ENCODE measurements at regions not wholly inside any gene's neighbourhood (a gene's known extent, or its start where the extent isn't known, plus 50 kb on each side); places are given as distances from the start of the nearest gene placed in this dataset.

DNA sequence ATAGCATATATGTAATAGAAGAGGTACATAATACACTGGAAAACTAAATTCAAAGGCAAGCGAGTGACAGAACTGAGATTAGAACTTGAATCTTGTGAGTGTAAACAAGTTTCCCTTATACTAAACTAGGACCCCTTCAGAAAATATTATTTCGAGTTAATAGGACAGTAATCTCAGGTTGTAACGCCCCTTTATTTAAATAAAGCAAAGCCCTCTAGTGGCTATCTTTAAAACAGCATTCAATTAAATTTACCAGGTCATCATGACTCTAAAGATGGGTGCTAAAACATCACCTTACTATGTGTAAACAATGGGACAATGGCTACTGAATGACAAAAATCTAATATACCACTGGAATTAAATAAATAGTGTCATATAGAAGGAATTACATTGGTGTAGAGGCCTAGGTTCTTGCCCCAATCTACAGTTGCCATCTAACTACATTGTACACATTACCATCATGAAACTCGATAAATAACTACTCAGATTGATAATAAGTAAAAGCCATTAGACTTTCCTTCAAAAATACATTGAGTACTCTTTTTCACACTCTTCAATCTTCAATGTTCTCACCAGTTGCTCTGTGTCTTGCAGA, 255.4 kb upstream of the IRAK1BP1 start:
- Histone ChIP-seq H3K4me1 (ENCODE audit: insufficient read depth, low read length) (no peaks in the 10 kb centered on the region), H3K9me3 (ENCODE audit: insufficient read depth, low read length, severe bottlenecking) (no peaks in the 10 kb centered on the region), H3K27me3 (ENCODE audit: insufficient read depth, low read length, poor library complexity) (no peaks in the 10 kb centered on the region), H4K20me1 (ENCODE audit: insufficient read depth, low read length) (no peaks in the 10 kb centered on the region), H3K4me2 (ENCODE audit: insufficient read depth, low read length) (no peak overlapping the region), H2AFZ (ENCODE audit: low read depth, low read length) (no peak overlapping the region), H3K36me3 (ENCODE audit: insufficient read depth, low read length) (no peaks in the 10 kb centered on the region), H3K9ac (ENCODE audit: low read depth, low read length) (no peak overlapping the region), H3K27ac (ENCODE audit: low read length) (no peak overlapping the region), H3K79me2 (ENCODE audit: insufficient read depth, low read length) (no peaks in the 10 kb centered on the region), H3K4me3 (ENCODE audit: low read depth in 1 of 2, low read length in 2 of 2) (no peak overlapping the region)
- no peak for ATAC-seq (ENCODE audit: insufficient read depth, low read depth)
- no peak for TF ChIP-seq EZH2 (IDR thresholded peaks at IDR 0.05; ENCODE audit: borderline replicate concordance, low read depth, low read length, severe bottlenecking)
- TF ChIP-seq, protein P1, sequence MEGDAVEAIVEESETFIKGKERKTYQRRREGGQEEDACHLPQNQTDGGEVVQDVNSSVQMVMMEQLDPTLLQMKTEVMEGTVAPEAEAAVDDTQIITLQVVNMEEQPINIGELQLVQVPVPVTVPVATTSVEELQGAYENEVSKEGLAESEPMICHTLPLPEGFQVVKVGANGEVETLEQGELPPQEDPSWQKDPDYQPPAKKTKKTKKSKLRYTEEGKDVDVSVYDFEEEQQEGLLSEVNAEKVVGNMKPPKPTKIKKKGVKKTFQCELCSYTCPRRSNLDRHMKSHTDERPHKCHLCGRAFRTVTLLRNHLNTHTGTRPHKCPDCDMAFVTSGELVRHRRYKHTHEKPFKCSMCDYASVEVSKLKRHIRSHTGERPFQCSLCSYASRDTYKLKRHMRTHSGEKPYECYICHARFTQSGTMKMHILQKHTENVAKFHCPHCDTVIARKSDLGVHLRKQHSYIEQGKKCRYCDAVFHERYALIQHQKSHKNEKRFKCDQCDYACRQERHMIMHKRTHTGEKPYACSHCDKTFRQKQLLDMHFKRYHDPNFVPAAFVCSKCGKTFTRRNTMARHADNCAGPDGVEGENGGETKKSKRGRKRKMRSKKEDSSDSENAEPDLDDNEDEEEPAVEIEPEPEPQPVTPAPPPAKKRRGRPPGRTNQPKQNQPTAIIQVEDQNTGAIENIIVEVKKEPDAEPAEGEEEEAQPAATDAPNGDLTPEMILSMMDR (IDR thresholded peaks at IDR 0.05; ENCODE audit: borderline replicate concordance, extremely low read depth, low read length, poor library complexity, severe bottlenecking), result peak; percentile 60
- no peak for DNase-seq

DNA sequence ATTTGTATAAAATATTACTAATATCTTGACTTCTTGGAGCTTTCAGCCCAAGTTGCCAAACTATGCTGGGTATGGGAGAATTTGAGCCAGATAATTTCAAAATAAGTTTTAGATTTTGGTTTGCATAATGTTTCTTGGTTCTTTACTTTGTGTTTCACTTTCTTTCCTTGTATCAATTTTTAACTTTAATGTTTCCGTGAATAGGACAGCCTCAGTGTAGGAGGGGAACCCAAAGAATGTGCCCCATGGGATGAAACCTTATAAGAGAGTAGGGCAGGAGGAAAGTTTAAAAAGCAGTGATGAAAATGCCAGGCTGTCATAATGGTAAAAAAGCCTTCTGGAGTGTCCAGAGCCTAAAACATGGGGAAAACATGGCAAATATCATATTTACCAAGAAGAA, 252.4 kb upstream of the IRAK1BP1 start:
- Histone ChIP-seq H3K9me3 (ENCODE audit: insufficient read depth, low read length, severe bottlenecking) (no peaks in the 10 kb centered on the region), H3K4me1 (ENCODE audit: insufficient read depth, low read length) (no peaks in the 10 kb centered on the region), H3K4me2 (ENCODE audit: insufficient read depth, low read length) (no peak overlapping the region), H3K36me3 (ENCODE audit: insufficient read depth, low read length) (no peaks in the 10 kb centered on the region), H3K79me2 (ENCODE audit: insufficient read depth, low read length) (no peaks in the 10 kb centered on the region), H3K27me3 (ENCODE audit: insufficient read depth, low read length, poor library complexity) (no peaks in the 10 kb centered on the region), H2AFZ (ENCODE audit: low read depth, low read length) (no peak overlapping the region), H3K9ac (ENCODE audit: low read depth, low read length) (no peak overlapping the region), H3K4me3 (ENCODE audit: low read depth in 1 of 2, low read length in 2 of 2) (no peak overlapping the region), H4K20me1 (ENCODE audit: insufficient read depth, low read length) (no peaks in the 10 kb centered on the region), H3K27ac (ENCODE audit: low read length) (no peak overlapping the region)
- no peak for ATAC-seq (ENCODE audit: insufficient read depth, low read depth)
- DNase-seq, result no peak
- TF ChIP-seq EZH2 (IDR thresholded peaks at IDR 0.05; ENCODE audit: borderline replicate concordance, low read depth, low read length, severe bottlenecking), result no peak
- TF ChIP-seq, protein P1 (IDR thresholded peaks at IDR 0.05; ENCODE audit: borderline replicate concordance, extremely low read depth, low read length, poor library complexity, severe bottlenecking), result no peak

DNA sequence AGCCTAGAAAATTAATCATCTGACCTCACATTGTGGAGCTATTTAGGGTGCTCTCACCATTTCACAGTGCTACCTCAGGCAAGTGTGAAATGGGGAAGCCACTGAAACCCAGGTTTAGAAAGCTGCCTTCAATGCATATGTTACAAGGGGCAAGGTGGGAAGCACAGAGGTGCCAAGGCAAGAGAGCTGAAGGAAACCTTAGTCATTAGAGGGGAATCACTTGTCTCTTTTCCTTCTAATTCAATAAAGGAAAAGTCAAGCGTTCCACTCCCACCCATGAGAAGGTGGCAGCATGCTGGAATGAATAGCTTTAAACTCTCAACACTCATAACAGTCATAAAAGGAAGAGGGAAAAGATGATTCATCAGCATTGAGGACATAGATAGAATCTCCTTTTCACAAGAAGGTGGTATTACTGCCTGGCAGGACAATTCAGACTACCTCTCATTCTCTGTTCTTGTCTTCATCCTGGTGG, 251.9 kb upstream of the IRAK1BP1 start:
- no peak overlapping the region for H3K4me2 ChIP-seq (ENCODE audit: insufficient read depth, low read length)

More for the DNA sequence above, 251.9 kb upstream of the IRAK1BP1 start:
- DNase-seq (no peak), ATAC-seq (ENCODE audit: insufficient read depth, low read depth) (no peak)
- Histone ChIP-seq H3K27me3 (ENCODE audit: insufficient read depth, low read length, poor library complexity) (no peaks in the 10 kb centered on the region), H3K9ac (ENCODE audit: low read depth, low read length) (no peak overlapping the region), H3K27ac (ENCODE audit: low read length) (no peak overlapping the region), H3K4me1 (ENCODE audit: insufficient read depth, low read length) (no peaks in the 10 kb centered on the region), H4K20me1 (ENCODE audit: insufficient read depth, low read length) (no peaks in the 10 kb centered on the region), H3K36me3 (ENCODE audit: insufficient read depth, low read length) (no peaks in the 10 kb centered on the region), H3K79me2 (ENCODE audit: insufficient read depth, low read length) (no peaks in the 10 kb centered on the region), H3K9me3 (ENCODE audit: insufficient read depth, low read length, severe bottlenecking) (no peaks in the 10 kb centered on the region), H2AFZ (ENCODE audit: low read depth, low read length) (no peak overlapping the region), H3K4me3 (ENCODE audit: low read depth in 1 of 2, low read length in 2 of 2) (no peak overlapping the region)
- TF ChIP-seq, protein P1 (IDR thresholded peaks at IDR 0.05; ENCODE audit: borderline replicate concordance, extremely low read depth, low read length, poor library complexity, severe bottlenecking), result no peak
- TF ChIP-seq EZH2 (IDR thresholded peaks at IDR 0.05; ENCODE audit: borderline replicate concordance, low read depth, low read length, severe bottlenecking), result no peak

Data from DND-41 (cell line).